Common myeloid progenitor, CD34-positive (primary cell): ENCODE measurements at regions not wholly inside any gene's neighbourhood (a gene's known extent, or its start where the extent isn't known, plus 50 kb on each side); places are given as distances from the start of the nearest gene placed in this dataset.

ENCODE experiments used
- CTCF ChIA-PET: fragments of 350-600 bp; sonication (Branson Sonifier 250); formaldehyde crosslinking; loops from one replicate; lab custom pipeline; 2021; ENCODE audit warnings: antibody characterized with exemption; lab: Charles Lee
- POLR2A ChIA-PET: fragments of 350-600 bp; sonication (Branson Sonifier 250); formaldehyde crosslinking; loops from one replicate; lab custom pipeline; 2021; ENCODE audit warnings: antibody characterized with exemption; lab: Charles Lee
- DNase-seq, 3 donors: peaks; one replicate each; pipeline versions ENCODE4 v3.0.0 to v3.0.0-alpha.2; 2013
- H3K27ac ChIP-seq, 2 experiments: 1 replicate in 1 of 2; 2 replicates in 1 of 2; pipeline ENCODE4 v1.7.0; 2013; ENCODE audit warnings: inconsistent platforms in 2 of 2, low read length in 2 of 2, mild to moderate bottlenecking in 2 of 2, low read depth in 1 of 2, moderate library complexity in 1 of 2; ENCODE audit not compliant: severe bottlenecking in 2 of 2, insufficient read depth in 1 of 2, poor library complexity in 1 of 2
- H3K27me3 ChIP-seq, 5 experiments: replicated peaks in 2 of 5; 1 replicate in 3 of 5; 2 replicates in 2 of 5; pipeline versions ENCODE4 v1.6.1 to v1.7.0; 2013; ENCODE audit warnings: low read length in 4 of 5, mild to moderate bottlenecking in 2 of 5, moderate library complexity in 2 of 5, inconsistent platforms in 1 of 5; ENCODE audit not compliant: insufficient read depth in 5 of 5, control insufficient read depth in 4 of 5
- H3K36me3 ChIP-seq, 4 experiments: 1 replicate in 2 of 4; 2 replicates in 2 of 4; pipeline versions ENCODE4 v1.6.1 to v1.7.0; 2013; ENCODE audit warnings: low read length in 3 of 4, control low read depth in 1 of 4, mild to moderate bottlenecking in 1 of 4; ENCODE audit not compliant: control insufficient read depth in 4 of 4, insufficient read depth in 4 of 4
- H3K4me1 ChIP-seq, 4 experiments: 1 replicate in 3 of 4; 2 replicates in 1 of 4; pipeline versions ENCODE4 v1.6.1 to v1.7.1; 2013; ENCODE audit warnings: low read length in 3 of 4, mild to moderate bottlenecking in 3 of 4, control low read depth in 1 of 4, inconsistent platforms in 1 of 4, moderate library complexity in 1 of 4; ENCODE audit not compliant: control insufficient read depth in 4 of 4, insufficient read depth in 4 of 4; ENCODE audit errors: control extremely low read depth in 1 of 4
- H3K4me3 ChIP-seq, 7 experiments: 1 replicate in 4 of 7; 2 replicates in 3 of 7; pipeline versions ENCODE4 v1.5.1 to v1.7.0; 2013; ENCODE audit warnings: mild to moderate bottlenecking in 7 of 7, low read length in 6 of 7, moderate library complexity in 6 of 7, inconsistent platforms in 2 of 7, low read depth in 2 of 7, control low read depth in 1 of 7; ENCODE audit not compliant: insufficient read depth in 4 of 7, control insufficient read depth in 1 of 7; ENCODE audit errors: extremely low read depth in 1 of 7
- H3K9me3 ChIP-seq, 5 experiments: 1 replicate in 4 of 5; 2 replicates in 1 of 5; pipeline versions ENCODE4 v1.6.1 to v1.7.1; 2013; ENCODE audit warnings: low read length in 4 of 5, mild to moderate bottlenecking in 2 of 5, inconsistent platforms in 1 of 5, low read depth in 1 of 5, moderate library complexity in 1 of 5; ENCODE audit not compliant: control insufficient read depth in 4 of 5, insufficient read depth in 2 of 5; ENCODE audit errors: control extremely low read depth in 1 of 5
- WGBS: methylation state at CpG from one replicate; pipeline ENCODE4 v1.1.5; 2013; ENCODE audit not compliant: insufficient coverage; 5-methylcytosine and 5-hydroxymethylcytosine counted together

DNA sequence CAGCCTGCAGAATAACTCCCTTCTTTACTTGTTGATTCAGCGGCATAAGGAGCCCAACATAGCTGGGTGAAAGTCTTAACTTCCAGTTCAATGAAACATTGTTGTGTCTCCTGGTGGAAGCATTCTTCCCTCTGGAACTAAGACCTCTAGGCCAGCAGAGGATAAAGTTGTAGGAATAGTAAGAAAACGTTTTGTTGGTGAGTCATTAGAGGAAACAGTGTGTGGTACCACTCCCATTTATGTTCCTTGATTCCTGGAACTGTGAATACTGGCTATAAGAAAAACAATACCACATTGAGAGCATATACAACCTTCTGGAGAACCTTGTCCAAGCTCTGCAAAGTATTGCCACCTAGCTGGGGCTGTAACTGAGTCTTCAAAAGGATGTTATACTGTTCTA is 737.4 kb upstream of the ZP4 start:
- Histone ChIP-seq H3K4me3 (no peak overlapping the region), H3K36me3 (no peaks in the 10 kb centered on the region), H3K27ac (no peak overlapping the region), H3K9me3 (peaks cover 0 to 6% (median 0%) of the 10 kb centered on the region in 5 experiments), H3K4me1 (peaks cover 0 to 11% (median 7%) of the 10 kb centered on the region in 4 experiments), H3K27me3 (no peaks in the 10 kb centered on the region)
- no CpG with 5 or more reads among the region's 2 CpGs for WGBS
- DNase-seq: no peak
- ChIA-PET POLR2A (interaction anchor here (0.5 kb wide), 1 partner anchor 241 kb away, joined by 6 read pairs; no protein-coding TSS in a partner anchor), CTCF (no interaction called here)

DNA sequence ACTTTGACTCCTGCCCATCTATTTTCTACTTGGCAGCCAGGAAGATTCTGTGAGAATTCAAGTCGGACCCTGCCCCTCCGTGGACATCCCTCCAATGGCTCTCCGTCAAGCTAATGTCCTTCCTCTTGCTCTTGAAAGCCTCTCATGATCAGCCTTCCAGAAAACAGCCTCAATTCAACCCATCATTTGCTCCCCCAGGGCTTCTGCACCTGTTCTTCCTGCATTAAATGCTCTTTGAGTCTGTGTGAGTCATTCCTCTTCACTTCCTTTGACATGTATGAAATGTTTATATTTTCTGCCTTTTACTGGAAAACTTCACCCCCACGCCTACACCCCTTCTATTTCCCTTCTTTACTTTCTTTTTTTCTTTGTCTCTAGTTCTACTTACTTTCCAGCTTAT is 734.1 kb upstream of the ZP4 start:
- Histone ChIP-seq H3K9me3 (peaks cover 0 to 6% (median 0%) of the 10 kb centered on the region in 5 experiments), H3K27me3 (no peaks in the 10 kb centered on the region), H3K4me1 (peaks cover 0 to 11% (median 7%) of the 10 kb centered on the region in 4 experiments), H3K27ac (no peak overlapping the region), H3K4me3 (no peak overlapping the region), H3K36me3 (no peaks in the 10 kb centered on the region)
- CTCF ChIA-PET: interaction anchor here (1.2 kb wide), 1 partner anchor 9 kb away, joined by 3 read pairs; no protein-coding TSS in a partner anchor
- POLR2A ChIA-PET: no interaction called here
- DNase-seq: no peak
- 97% methylated on average over 3 of the region's 4 CpGs for WGBS

DNA sequence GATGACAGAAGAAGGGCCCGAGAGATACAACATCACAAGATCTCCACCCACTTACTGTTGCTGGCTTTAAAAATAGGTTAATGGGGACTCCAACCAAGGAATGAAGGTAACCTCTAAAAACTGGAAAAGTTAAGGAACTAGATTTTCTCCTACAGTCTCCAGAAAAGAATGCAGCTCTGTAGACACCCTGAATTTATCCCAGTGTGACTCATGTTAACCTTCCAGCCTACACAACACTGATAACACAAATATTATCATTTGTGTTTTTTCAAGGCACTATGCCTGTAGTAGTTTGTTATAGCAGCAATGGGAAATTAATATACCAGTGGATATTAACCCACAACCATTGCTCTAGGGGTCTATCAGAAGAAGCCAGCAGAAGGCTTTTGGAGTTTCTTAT is 730.7 kb upstream of the ZP4 start:
- no peaks in the 10 kb centered on the region for H3K9me3 ChIP-seq
- H3K4me3 ChIP-seq: no peak overlapping the region
- no peaks in the 10 kb centered on the region for H3K27me3 ChIP-seq
- no peaks in the 10 kb centered on the region for H3K36me3 ChIP-seq
- CTCF ChIA-PET: no interaction called here
- no peak overlapping the region for H3K27ac ChIP-seq
- no peak for DNase-seq
- WGBS: no CpG with 5 or more reads among the region's 1 CpG
- POLR2A ChIA-PET: interaction anchor here (0.6 kb wide), 1 partner anchor 473 kb away, joined by 3 read pairs; no protein-coding TSS in a partner anchor
- H3K4me1 ChIP-seq: peaks cover 0 to 8% (median 7%) of the 10 kb centered on the region in 4 experiments

DNA sequence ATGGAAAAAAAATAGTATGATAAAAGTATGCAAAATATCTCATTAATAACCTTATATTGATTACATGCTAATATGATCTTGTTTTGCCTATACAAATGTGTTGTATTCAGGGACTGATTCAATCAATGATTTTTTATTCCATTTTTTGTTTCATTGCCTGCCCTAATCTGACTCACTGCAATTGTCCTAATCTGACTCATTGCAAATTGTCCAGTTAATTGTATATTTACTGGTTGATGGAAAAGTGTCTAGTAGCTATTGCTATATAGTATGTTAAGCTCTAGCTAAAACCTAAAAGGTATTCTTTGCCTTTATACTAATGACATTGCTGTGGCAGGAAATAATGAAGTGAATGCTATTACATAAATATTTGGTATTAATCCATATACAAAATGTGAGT is 728.9 kb upstream of the ZP4 start:
- no peak for DNase-seq
- Histone ChIP-seq H3K9me3 (no peaks in the 10 kb centered on the region), H3K27me3 (no peaks in the 10 kb centered on the region), H3K4me3 (no peak overlapping the region), H3K36me3 (no peaks in the 10 kb centered on the region), H3K27ac (no peak overlapping the region), H3K4me1 (peaks cover 0 to 2% (median 1%) of the 10 kb centered on the region in 4 experiments)
- POLR2A ChIA-PET: no interaction called here
- CTCF ChIA-PET: interaction anchor here (0.6 kb wide), 1 partner anchor 82 kb away, joined by 3 read pairs; no protein-coding TSS in a partner anchor

DNA sequence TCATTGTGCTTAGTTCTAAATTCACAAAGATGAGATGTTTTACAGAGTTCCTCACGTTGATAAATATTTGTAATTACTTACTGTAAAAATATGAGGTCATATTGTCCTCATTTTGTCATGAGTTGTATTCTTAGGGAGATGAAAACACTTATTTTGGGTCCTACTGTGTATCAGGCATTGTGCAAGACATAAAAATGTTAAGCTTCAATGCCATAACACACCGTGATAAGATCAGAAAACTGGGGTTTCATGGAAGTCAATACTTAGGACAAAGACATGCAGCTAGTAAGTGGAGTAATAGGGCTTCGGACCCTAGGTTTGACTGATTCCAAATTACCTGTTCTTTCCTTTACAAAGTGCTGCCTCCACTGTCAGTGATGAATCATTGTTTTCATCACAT is 720.7 kb upstream of the ZP4 start:
- ChIA-PET CTCF (no interaction called here), POLR2A (no interaction called here)
- WGBS: 88% methylated on average over 1 of the region's 3 CpGs
- Histone ChIP-seq H3K4me1 (peaks cover 8 to 18% (median 13%) of the 10 kb centered on the region in 4 experiments), H3K36me3 (no peaks in the 10 kb centered on the region), H3K27me3 (no peaks in the 10 kb centered on the region), H3K27ac (no peak overlapping the region), H3K4me3 (no peak overlapping the region), H3K9me3 (peaks cover 0 to 3% (median 0%) of the 10 kb centered on the region in 5 experiments)
- DNase-seq: no peak

DNA sequence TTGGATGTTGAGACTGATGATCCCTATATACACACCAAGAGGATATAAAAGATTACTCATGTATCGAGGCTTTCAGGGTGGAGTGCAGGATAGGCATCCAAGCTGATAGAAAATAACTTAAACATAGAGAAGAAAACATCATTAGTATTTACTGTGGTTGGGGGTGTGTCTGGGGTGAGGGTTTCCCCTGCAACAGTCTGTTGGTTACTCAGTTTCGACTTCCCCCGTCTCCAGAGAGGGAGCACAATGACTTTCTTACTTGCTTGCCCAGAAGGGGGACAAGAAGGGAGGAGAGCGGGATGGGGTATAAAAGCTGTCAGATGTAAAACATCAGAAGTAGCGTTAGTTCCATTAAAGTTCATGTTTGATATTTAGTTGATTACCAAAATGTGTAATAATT is 717.4 kb upstream of the ZP4 start:
- H3K27me3 ChIP-seq: no peaks in the 10 kb centered on the region
- no peaks in the 10 kb centered on the region for H3K36me3 ChIP-seq
- no peak overlapping the region for H3K27ac ChIP-seq
- H3K4me1 ChIP-seq: peaks cover 10 to 25% (median 13%) of the 10 kb centered on the region in 4 experiments
- peaks cover 0 to 3% (median 0%) of the 10 kb centered on the region in 5 experiments for H3K9me3 ChIP-seq
- CTCF ChIA-PET: no interaction called here
- no CpG with 5 or more reads among the region's 5 CpGs for WGBS
- POLR2A ChIA-PET: no interaction called here
- no peak overlapping the region for H3K4me3 ChIP-seq
- DNase-seq: peak in 2 of 3 donors; percentile 62 to 64

DNA sequence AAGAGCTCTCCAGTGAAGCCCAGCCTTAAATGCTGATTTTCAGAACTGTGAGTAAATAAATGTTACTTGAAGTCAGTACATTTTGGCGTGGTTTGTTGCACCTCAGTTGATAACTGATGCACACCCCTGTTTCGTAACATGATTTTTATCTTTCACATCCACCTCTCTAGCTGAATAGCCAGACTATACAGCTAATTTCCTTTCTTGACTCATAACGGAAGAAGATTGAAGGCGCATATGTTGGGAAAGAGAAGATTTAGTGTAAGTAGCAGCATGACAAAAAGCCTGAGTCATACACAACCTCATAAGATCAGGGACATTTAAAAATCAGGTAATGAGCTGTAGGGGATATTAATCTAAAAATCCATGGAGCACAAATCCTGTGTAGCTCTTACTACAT is 716.2 kb upstream of the ZP4 start:
- peak; percentile 85 to 97 (median 94) for DNase-seq
- no peaks in the 10 kb centered on the region for H3K27me3 ChIP-seq
- peaks cover 0 to 3% (median 0%) of the 10 kb centered on the region in 5 experiments for H3K9me3 ChIP-seq
- peak overlapping the region; percentile 11 to 74 for H3K27ac ChIP-seq
- WGBS: no CpG with 5 or more reads among the region's 4 CpGs
- peak overlapping the region in 3 of 7 experiments; percentile 11 to 48 (median 37) for H3K4me3 ChIP-seq
- peaks cover 10 to 25% (median 13%) of the 10 kb centered on the region in 4 experiments for H3K4me1 ChIP-seq
- CTCF ChIA-PET: interaction anchor here (1.0 to 1.4 kb wide), 3 partner anchors 15 to 355 kb away, joined by 3 to 4 read pairs (median 4); no protein-coding TSS in a partner anchor
- POLR2A ChIA-PET: no interaction called here
- no peaks in the 10 kb centered on the region for H3K36me3 ChIP-seq
